Dedifferentiated amniotic fluid mesenchymal stem cell (primary cell): ENCODE measurements at regions not wholly inside any gene's neighbourhood (a gene's known extent, or its start where the extent isn't known, plus 50 kb on each side); places are given as distances from the start of the nearest gene placed in this dataset.
"Not testable (repeated sequence)": the region's sequence is repeated elsewhere in the genome, so short reads cannot be mapped to it uniquely, and the experiment has no call there.

Source experiments
- DNase-seq: peaks from one replicate; pipeline ENCODE4 v3.0.0-alpha.2; 2016; ENCODE audit errors: extremely low spot score

GRCh38 chr2:44084850-44085249 lies 83.8 kb upstream of the PPM1B start:
- no peak for DNase-seq

GRCh38 chr2:44086629-44087028 lies 82.0 kb upstream of the PPM1B start:
- no peak for DNase-seq

DNA sequence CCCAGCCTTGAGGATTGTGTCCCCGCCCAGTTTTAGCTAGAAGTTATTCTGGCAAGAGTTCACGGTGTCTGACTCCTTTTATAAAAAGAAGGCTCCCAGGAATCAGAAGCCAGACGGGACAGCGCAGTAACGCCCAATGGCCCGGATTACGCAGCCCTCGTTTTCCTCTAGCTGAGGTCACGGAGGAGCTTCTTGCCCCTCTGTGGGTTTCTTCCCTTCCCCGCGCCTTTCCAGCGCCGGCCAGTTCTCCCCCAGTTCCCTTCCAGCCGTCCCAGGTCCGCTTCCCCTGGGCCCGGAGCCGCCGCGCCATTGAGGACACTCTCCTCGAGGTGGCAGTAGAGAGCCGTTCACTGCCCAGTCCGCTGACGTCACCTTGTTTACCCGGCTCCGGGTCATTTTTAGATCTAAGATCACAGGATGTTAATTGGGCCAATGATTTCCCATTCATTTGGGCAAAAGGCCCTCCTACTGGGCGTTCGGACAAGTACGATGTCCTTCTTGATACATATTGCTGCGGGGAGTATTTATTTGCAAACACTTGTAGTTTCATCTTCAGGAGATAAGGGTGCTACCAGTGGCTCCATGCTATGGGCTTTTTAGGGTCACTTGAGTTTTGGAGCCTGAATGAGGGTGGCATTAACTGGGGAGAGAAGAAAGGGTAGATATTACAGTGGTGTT lies 81.5 kb upstream of the PPM1B start:
- peak; percentile 61 for DNase-seq

DNA sequence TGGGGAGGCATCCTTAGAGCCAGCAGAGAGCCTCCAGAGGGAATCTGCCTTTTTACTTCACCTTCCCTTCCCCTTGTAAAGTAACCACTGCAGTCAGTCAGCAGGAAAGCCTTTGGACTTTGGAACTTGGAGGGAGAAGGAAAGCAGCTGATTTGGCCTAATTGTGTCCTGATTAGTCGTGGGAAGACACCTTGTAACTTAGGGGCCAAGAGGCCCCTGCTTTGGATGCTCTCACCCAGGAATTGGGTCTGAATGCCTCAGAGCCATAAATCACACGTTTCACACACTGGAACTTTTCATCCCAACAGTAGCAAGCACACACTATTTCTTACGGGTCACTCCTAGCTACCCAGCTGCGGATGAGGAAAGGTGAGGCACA lies 81.0 kb upstream of the PPM1B start:
- no peak for DNase-seq

GRCh38 chr2:44092519-44092918 lies 76.2 kb upstream of the PPM1B start:
- DNase-seq: not testable (repeated sequence)

- DNase-seq: no peak
Observed at GRCh38 chr2:44093970-44094369, 74.7 kb upstream of the PPM1B start.

- DNase-seq: no peak
Observed at GRCh38 chr2:44097322-44097907, 71.3 kb upstream of the PPM1B start.

DNA sequence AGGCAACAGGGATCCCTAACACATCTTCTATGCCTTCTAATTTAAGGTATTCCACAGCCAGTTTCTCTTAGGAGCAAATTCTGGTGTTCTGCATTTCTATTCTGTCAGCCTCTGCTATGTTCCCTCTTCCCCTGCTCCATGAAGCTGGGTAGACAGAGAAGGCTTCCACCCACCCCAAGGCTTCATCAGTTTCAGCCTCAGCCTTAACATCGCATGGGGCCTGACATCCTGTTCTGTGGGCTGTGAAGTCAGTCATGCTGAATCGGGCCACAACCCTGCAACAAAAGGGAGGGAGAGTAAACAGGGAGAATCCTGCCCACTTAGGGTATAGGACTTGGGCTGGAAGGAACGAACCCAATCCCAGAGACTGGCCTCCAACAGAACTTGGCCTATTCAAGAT lies 70.6 kb upstream of the PPM1B start:
- no peak for DNase-seq

- no peak for DNase-seq
Observed at GRCh38 chr2:44098891-44099290, 69.8 kb upstream of the PPM1B start.

DNA sequence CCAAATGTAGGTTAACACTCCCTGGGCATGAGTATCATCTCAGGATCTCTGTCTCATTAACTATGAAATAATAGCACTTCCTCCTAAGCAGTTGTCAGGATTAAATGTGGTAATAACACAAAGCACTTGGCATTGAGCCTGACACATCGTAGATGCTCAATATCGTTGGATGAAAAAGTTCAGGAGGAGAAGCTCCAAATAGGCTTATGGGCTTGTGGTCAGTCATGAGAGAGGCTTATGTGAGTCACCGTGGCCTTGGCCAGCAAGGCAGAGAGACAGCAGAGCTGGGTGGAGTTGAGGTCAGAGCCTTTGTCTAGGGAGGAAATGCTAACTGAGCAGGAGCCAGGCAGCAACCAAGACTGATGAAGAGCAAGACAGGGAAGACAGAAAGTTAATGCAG lies 68.3 kb upstream of the PPM1B start:
- peak; percentile 72 for DNase-seq

DNA sequence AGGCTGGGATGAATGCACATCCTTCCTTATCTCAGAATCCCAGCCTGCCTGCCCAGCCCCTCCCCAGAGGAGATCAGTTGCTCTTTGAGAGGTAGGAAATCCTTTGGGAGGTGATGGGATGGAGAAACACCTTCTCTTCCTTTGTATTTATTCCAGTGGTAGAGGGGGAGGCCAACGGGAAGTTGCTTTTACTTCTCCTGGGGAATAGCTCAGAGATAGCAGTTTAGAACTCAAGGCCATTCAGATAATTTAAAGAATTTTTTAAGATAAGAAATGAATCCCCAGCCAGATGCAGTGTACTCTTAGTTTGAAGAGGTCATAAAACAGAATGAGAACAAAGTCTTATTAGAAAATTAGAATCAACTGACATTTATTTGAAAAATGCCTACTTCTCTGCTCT lies 67.4 kb upstream of the PPM1B start:
- no peak for DNase-seq

GRCh38 chr2:44102790-44103562 lies 65.7 kb upstream of the PPM1B start:
- DNase-seq: no peak

- no peak for DNase-seq
Observed at GRCh38 chr2:44103639-44104038, 65.0 kb upstream of the PPM1B start.

- no peak for DNase-seq
Observed at GRCh38 chr2:44104855-44105271, 63.8 kb upstream of the PPM1B start.

GRCh38 chr2:44106509-44106908 lies 62.2 kb upstream of the PPM1B start:
- DNase-seq: not testable (repeated sequence)

DNA sequence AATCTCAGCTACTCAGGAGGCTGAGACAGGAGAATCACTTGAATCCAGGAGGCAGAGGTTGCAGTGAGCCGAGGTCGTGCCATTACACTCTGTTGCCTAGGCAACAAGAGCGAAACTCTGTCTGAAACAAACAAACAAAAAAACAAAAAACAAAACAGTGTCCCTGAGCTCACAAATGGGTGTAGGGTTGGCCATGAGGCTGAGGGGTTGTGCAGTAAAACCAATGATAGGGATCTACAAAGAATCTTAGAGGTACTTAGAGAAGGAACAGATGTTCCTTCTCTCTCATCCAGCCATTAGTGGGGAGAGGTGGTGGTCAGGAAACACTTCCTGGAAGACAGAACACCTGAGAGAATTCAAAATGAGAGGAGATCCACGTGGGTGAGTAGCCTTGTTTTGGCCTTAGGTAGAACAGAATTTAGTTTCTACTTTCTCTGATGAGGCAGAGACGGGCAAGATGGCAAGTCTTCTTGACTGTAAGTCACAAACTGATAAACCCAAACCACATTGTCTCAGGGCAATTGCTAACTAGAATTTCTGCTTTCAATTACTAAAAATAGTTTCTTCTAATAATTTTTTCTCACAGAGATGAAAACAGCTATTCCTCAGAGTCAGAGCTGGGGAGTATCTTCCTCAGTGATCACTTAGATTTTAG lies 61.5 kb upstream of the PPM1B start:
- no peak for DNase-seq

- no peak for DNase-seq
Observed at GRCh38 chr2:44107974-44108373, 60.7 kb upstream of the PPM1B start.

- DNase-seq: no peak
Observed at GRCh38 chr2:44109166-44109565, 59.5 kb upstream of the PPM1B start.

DNA sequence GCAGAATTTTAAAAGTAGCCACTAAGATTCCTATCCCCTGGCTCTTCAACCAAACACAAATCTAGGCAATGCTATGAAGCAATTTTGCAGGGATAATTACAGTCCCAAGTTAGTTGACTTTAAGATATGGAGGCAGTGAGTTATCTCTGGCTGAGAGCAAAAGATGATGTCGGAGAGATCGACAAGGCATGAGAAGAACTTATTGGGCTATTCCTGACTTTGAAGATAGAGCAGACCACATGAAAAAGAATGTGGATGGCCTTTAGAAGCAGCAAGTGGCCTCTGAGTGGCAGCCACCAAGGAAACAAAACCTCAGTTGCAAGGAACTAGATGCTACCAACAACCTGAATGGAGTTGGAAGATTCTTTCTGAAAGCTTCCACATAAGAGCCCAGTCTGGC lies 58.2 kb upstream of the PPM1B start:
- no peak for DNase-seq

GRCh38 chr2:44112096-44112495 lies 56.6 kb upstream of the PPM1B start:
- DNase-seq: no peak

DNA sequence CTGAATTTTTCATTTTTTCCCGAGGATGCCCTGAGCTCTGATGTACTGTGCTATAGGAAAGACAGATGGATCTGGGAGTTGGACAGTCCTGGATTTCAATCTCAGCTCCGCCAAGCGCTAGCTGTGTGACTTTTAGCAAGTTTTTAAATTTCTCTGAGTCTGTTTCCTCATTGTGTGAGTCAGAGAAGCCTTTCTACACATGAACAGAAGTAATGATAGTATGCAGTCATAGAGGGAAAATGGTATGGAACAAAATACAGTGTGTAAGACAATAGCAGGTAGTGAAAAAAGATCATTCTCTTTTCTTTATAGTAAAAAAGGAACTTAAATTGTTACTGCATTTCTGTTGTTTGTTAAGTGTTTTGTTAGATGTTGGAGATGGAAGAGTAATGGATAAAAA lies 52.4 kb upstream of the PPM1B start:
- no peak for DNase-seq

DNA sequence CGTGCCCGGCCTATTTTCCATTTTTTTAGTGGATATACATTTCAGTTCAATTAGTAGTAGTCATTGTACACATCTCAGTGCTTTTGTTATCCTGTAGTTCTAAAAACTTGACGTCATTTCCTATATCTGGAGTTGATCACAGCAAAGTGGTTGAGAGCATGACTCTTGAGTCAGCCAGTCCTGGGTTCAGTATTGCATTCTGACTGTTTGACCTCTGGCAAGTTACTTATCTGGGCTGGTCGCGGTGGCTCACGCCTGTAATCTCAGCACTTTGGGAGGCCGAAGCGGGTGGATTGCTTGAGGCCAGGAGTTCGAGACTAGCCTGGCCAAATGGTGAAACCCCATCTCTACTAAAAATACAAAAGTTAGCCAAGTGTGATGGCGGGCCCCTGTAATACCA lies 50.4 kb upstream of the PPM1B start:
- DNase-seq: no peak
